CD8-positive, alpha-beta memory T cell (primary cell): ENCODE measurements at regions not wholly inside any gene's neighbourhood (a gene's known extent, or its start where the extent isn't known, plus 50 kb on each side); places are given as distances from the start of the nearest gene placed in this dataset.

Source experiments
- CTCF ChIA-PET: fragments of 350-600 bp; sonication (Branson Sonifier 250); formaldehyde crosslinking; loops from one replicate; lab custom pipeline; 2021; ENCODE audit warnings: antibody characterized with exemption; lab: Charles Lee
- POLR2A ChIA-PET: fragments of 350-600 bp; sonication (Branson Sonifier 250); formaldehyde crosslinking; loops from one replicate; lab custom pipeline; 2021; ENCODE audit warnings: antibody characterized with exemption; lab: Charles Lee
- DNase-seq, 5 donors: peaks; one replicate each; pipeline versions ENCODE4 v3.0.0 to v3.0.0-alpha.2; 2020 to 2022; ENCODE audit warnings: mixed read lengths in 1 of 5
- H3K27ac ChIP-seq: one replicate; pipeline ENCODE4 v1.7.0; 2013; ENCODE audit warnings: low read depth, mild to moderate bottlenecking, low read length, moderate library complexity
- H3K27me3 ChIP-seq: 2 replicates; pipeline ENCODE4 v1.7.0; 2013; ENCODE audit warnings: low read length, mild to moderate bottlenecking; ENCODE audit not compliant: insufficient read depth, poor library complexity, severe bottlenecking
- H3K36me3 ChIP-seq: 2 replicates; pipeline ENCODE4 v1.7.0; 2013; ENCODE audit warnings: mild to moderate bottlenecking, low read length, moderate library complexity; ENCODE audit not compliant: insufficient read depth
- H3K4me1 ChIP-seq: 2 replicates; pipeline ENCODE4 v1.7.0; 2013; ENCODE audit warnings: mild to moderate bottlenecking, low read length, moderate library complexity; ENCODE audit not compliant: insufficient read depth
- H3K4me3 ChIP-seq: 2 replicates; pipeline ENCODE4 v1.7.0; 2013; ENCODE audit warnings: mild to moderate bottlenecking, low read length
- H3K9me3 ChIP-seq: 2 replicates; pipeline ENCODE4 v1.7.0; 2013; ENCODE audit warnings: mild to moderate bottlenecking, low read length
- H3K27ac Mint-ChIP-seq, 8 donors: one replicate each; pipeline ENCODE4 v1.8.0; 2020 to 2021; ENCODE audit warnings: mixed read lengths in 8 of 8, mild to moderate bottlenecking in 6 of 8, inconsistent platforms in 3 of 8, moderate library complexity in 3 of 8
- H3K27me3 Mint-ChIP-seq, 2 donors: one replicate each; pipeline ENCODE4 v1.8.0; 2020 to 2021; ENCODE audit warnings: mixed read lengths in 2 of 2, mild to moderate bottlenecking in 1 of 2, moderate library complexity in 1 of 2
- H3K36me3 Mint-ChIP-seq, 3 donors: one replicate each; pipeline ENCODE4 v1.8.0; 2020 to 2021; ENCODE audit warnings: mixed read lengths in 3 of 3, inconsistent platforms in 1 of 3, mild to moderate bottlenecking in 1 of 3
- H3K4me1 Mint-ChIP-seq, 3 donors: one replicate each; pipeline ENCODE4 v1.8.0; 2020 to 2021; ENCODE audit warnings: mixed read lengths in 3 of 3, inconsistent platforms in 1 of 3, mild to moderate bottlenecking in 1 of 3
- H3K4me3 Mint-ChIP-seq, 7 donors: one replicate each; pipeline ENCODE4 v1.8.0; 2020 to 2021; ENCODE audit warnings: mixed read lengths in 7 of 7, mild to moderate bottlenecking in 6 of 7, moderate library complexity in 4 of 7, inconsistent platforms in 2 of 7
- H3K9me3 Mint-ChIP-seq, 5 donors: one replicate each; pipeline ENCODE4 v1.8.0; 2020 to 2022; ENCODE audit warnings: mixed read lengths in 5 of 5, mild to moderate bottlenecking in 3 of 5, moderate library complexity in 2 of 5, inconsistent platforms in 1 of 5

- no peaks in the 10 kb centered on the region for H3K27me3 ChIP-seq
- H3K4me1 ChIP-seq = peaks cover 15% of the 10 kb centered on the region
- Mint-ChIP-seq H3K27ac (no peak overlapping the region), H3K9me3 (no peaks in the 10 kb centered on the region), H3K27me3 (peaks cover 0 to 9% of the 10 kb centered on the region in 2 donors), H3K36me3 (no peaks in the 10 kb centered on the region), H3K4me1 (peaks cover 0 to 4% (median 4%) of the 10 kb centered on the region in 3 donors), H3K4me3 (no peak overlapping the region)
- H3K36me3 ChIP-seq = no peaks in the 10 kb centered on the region
- ChIA-PET CTCF (no interaction called here), POLR2A (interaction anchor here (0.7 kb wide), 1 partner anchor 32 kb away, joined by 3 read pairs; no protein-coding TSS in a partner anchor)
- H3K27ac ChIP-seq = no peak overlapping the region
- no peaks in the 10 kb centered on the region for H3K9me3 ChIP-seq
- no peak overlapping the region for H3K4me3 ChIP-seq
- no peak for DNase-seq
Observed at GRCh38 chr15:99477791-99478471, 87.9 kb upstream of the MEF2A start.

DNA sequence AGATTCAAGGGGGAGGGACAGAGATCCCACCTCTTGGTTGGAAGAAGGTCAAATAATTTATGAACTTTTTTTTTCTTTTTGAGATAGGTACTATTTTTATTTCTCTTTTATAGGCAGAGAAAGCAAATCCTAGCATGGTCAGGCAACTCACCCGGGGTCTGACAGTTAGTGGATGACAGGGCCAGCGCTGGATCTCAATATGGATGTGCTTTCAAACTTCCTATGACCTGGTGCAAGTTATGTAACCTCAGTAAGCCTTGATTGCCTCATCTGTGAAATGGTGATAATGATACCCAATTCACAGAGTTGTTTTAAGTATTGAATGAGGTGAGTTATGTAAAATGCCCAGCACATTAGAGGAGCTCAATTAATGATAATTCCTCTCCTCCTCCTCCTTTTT is 86.8 kb upstream of the MEF2A start:
- Histone ChIP-seq H3K4me3 (no peak overlapping the region), H3K4me1 (peaks cover 15% of the 10 kb centered on the region), H3K27me3 (no peaks in the 10 kb centered on the region), H3K9me3 (no peaks in the 10 kb centered on the region), H3K36me3 (no peaks in the 10 kb centered on the region), H3K27ac (no peak overlapping the region)
- no peak for DNase-seq
- Mint-ChIP-seq H3K4me3 (no peak overlapping the region), H3K27ac (no peak overlapping the region), H3K27me3 (peaks cover 0 to 4% of the 10 kb centered on the region in 2 donors), H3K9me3 (no peaks in the 10 kb centered on the region), H3K4me1 (peaks cover 0 to 4% (median 0%) of the 10 kb centered on the region in 3 donors), H3K36me3 (no peaks in the 10 kb centered on the region)
- POLR2A ChIA-PET = no interaction called here
- CTCF ChIA-PET = interaction anchor here (0.8 kb wide), 1 partner anchor 13 kb away, joined by 3 read pairs; no protein-coding TSS in a partner anchor

GRCh38 chr15:99480016-99480810 is 85.6 kb upstream of the MEF2A start:
- Histone ChIP-seq H3K4me1 (peaks cover 18% of the 10 kb centered on the region), H3K36me3 (no peaks in the 10 kb centered on the region), H3K4me3 (no peak overlapping the region), H3K9me3 (no peaks in the 10 kb centered on the region), H3K27ac (no peak overlapping the region), H3K27me3 (no peaks in the 10 kb centered on the region)
- no peak for DNase-seq
- Mint-ChIP-seq H3K4me3 (no peak overlapping the region), H3K4me1 (peaks cover 0 to 4% (median 0%) of the 10 kb centered on the region in 3 donors), H3K36me3 (no peaks in the 10 kb centered on the region), H3K27ac (no peak overlapping the region), H3K9me3 (no peaks in the 10 kb centered on the region), H3K27me3 (peaks cover 3 to 5% of the 10 kb centered on the region in 2 donors)
- CTCF ChIA-PET = no interaction called here
- POLR2A ChIA-PET = no interaction called here

GRCh38 chr15:99481113-99481950 is 84.5 kb upstream of the MEF2A start:
- no peak overlapping the region for H3K4me3 Mint-ChIP-seq
- no peaks in the 10 kb centered on the region for H3K36me3 Mint-ChIP-seq
- no peaks in the 10 kb centered on the region for H3K9me3 Mint-ChIP-seq
- ChIA-PET CTCF (no interaction called here), POLR2A (no interaction called here)
- H3K4me1 ChIP-seq = peaks cover 28% of the 10 kb centered on the region
- H3K27me3 Mint-ChIP-seq = peaks cover 6 to 16% of the 10 kb centered on the region in 2 donors
- H3K36me3 ChIP-seq = no peaks in the 10 kb centered on the region
- DNase-seq = no peak
- H3K4me1 Mint-ChIP-seq = peaks cover 11 to 12% (median 11%) of the 10 kb centered on the region in 3 donors
- H3K4me3 ChIP-seq = no peak overlapping the region
- H3K27me3 ChIP-seq = no peaks in the 10 kb centered on the region
- no peaks in the 10 kb centered on the region for H3K9me3 ChIP-seq
- H3K27ac Mint-ChIP-seq = no peak overlapping the region
- no peak overlapping the region for H3K27ac ChIP-seq

GRCh38 chr15:99481951-99482230 is 83.9 kb upstream of the MEF2A start:
- POLR2A ChIA-PET = no interaction called here
- no peaks in the 10 kb centered on the region for H3K9me3 Mint-ChIP-seq

DNA sequence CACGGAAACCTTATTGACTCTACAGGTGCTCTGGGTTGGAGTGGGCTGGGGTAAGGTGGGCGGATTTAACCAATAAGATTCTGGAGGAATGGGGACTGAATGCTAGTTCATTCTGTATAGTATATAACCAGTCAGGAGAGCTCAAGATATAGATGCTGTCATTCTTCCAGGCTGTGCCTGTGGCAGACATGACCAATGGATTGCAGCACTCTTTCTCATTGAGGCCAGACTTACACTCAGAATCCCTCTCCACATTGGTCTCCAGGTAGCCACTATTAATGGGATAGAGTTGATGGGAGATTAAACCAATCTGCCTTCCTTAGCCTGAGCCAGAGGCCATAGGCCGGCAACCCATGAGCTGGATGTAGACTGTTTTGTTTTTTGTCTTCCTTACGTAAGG is 82.8 kb upstream of the MEF2A start:
- H3K27ac Mint-ChIP-seq = no peak overlapping the region
- H3K27me3 ChIP-seq = no peaks in the 10 kb centered on the region
- DNase-seq = no peak
- H3K9me3 Mint-ChIP-seq = no peaks in the 10 kb centered on the region
- ChIA-PET POLR2A (no interaction called here), CTCF (interaction anchor here (0.5 kb wide), 1 partner anchor 219 kb away, joined by 3 read pairs; no protein-coding TSS in a partner anchor)
- no peak overlapping the region for H3K4me3 Mint-ChIP-seq
- no peaks in the 10 kb centered on the region for H3K36me3 Mint-ChIP-seq
- H3K27me3 Mint-ChIP-seq = peaks cover 6 to 25% of the 10 kb centered on the region in 2 donors
- H3K27ac ChIP-seq = no peak overlapping the region
- H3K9me3 ChIP-seq = no peaks in the 10 kb centered on the region
- peaks cover 13% of the 10 kb centered on the region for H3K4me1 ChIP-seq
- H3K36me3 ChIP-seq = no peaks in the 10 kb centered on the region
- H3K4me3 ChIP-seq = no peak overlapping the region
- H3K4me1 Mint-ChIP-seq = peaks cover 13 to 18% (median 16%) of the 10 kb centered on the region in 3 donors

More at GRCh38 chr15:99481951-99482230, 83.9 kb upstream of the MEF2A start:
- Histone ChIP-seq H3K4me3 (no peak overlapping the region), H3K36me3 (no peaks in the 10 kb centered on the region), H3K9me3 (no peaks in the 10 kb centered on the region), H3K27ac (no peak overlapping the region), H3K27me3 (no peaks in the 10 kb centered on the region), H3K4me1 (peaks cover 23% of the 10 kb centered on the region)
- Mint-ChIP-seq H3K27me3 (peaks cover 6 to 17% of the 10 kb centered on the region in 2 donors), H3K27ac (peak overlapping the region in 1 of 8 donors; percentile 60), H3K36me3 (no peaks in the 10 kb centered on the region), H3K4me3 (no peak overlapping the region), H3K4me1 (peaks cover 9 to 12% (median 12%) of the 10 kb centered on the region in 3 donors)
- CTCF ChIA-PET = no interaction called here
- no peak for DNase-seq

DNA sequence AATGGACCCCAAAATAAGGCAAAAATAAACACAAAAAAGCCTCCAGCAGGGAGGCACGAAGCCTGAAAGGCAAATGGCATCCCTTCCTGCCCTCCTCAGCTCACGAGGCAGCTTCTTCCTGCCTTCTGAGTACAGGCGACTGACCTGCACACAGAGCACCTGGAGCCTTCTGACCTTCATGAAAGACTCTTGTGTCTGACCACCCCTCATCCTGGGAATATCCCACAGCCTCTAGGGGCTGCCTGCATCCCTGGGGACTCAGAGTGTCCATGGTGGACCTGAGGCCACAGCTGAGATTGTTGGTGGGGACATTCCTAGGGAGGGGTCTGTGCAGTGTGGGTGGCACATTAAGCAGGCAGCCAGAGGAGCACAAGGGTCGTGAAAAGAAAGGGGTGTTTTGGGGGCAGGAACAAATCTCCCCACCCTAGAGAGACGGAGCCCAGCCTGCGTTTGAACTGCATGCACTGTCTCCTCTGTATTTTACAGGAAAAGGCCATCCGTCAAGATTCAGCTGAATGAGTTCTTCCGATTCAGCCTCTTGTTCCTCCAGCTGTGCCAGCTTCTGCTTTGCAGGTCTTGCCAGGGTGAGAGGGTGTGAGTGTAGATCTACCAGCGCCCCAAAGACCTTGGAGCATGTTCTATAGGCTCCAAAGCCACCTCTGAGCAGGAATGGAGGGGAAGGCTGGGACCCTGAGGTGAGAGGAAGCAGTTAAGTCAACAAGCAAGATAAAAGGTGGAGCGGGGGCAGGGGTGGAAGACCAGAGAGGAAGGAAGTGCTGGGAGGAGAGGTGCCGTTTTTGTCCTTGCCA is 80.4 kb upstream of the MEF2A start:
- no peaks in the 10 kb centered on the region for H3K9me3 Mint-ChIP-seq
- peak overlapping the region in 2 of 8 donors; percentile 3 to 79 for H3K27ac Mint-ChIP-seq
- H3K27ac ChIP-seq = no peak overlapping the region
- H3K36me3 Mint-ChIP-seq = no peaks in the 10 kb centered on the region
- ChIA-PET CTCF (interaction anchor here (1.6 kb wide), 1 partner anchor 9 kb away, joined by 3 read pairs; no protein-coding TSS in a partner anchor), POLR2A (no interaction called here)
- peaks cover 8 to 34% of the 10 kb centered on the region in 2 donors for H3K27me3 Mint-ChIP-seq
- no peak overlapping the region for H3K4me3 ChIP-seq
- DNase-seq = no peak
- peaks cover 12% of the 10 kb centered on the region for H3K4me1 ChIP-seq
- H3K4me3 Mint-ChIP-seq = peak overlapping the region in 4 of 7 donors; percentile 3 to 62 (median 35)
- no peaks in the 10 kb centered on the region for H3K36me3 ChIP-seq
- no peaks in the 10 kb centered on the region for H3K9me3 ChIP-seq
- H3K4me1 Mint-ChIP-seq = peaks cover 13 to 18% (median 16%) of the 10 kb centered on the region in 3 donors
- H3K27me3 ChIP-seq = no peaks in the 10 kb centered on the region
